ENCODE measurements at regions not wholly inside any gene's neighbourhood (a gene's known extent, or its start where the extent isn't known, plus 50 kb on each side); places are given as distances from the start of the nearest gene placed in this dataset.

DNA sequence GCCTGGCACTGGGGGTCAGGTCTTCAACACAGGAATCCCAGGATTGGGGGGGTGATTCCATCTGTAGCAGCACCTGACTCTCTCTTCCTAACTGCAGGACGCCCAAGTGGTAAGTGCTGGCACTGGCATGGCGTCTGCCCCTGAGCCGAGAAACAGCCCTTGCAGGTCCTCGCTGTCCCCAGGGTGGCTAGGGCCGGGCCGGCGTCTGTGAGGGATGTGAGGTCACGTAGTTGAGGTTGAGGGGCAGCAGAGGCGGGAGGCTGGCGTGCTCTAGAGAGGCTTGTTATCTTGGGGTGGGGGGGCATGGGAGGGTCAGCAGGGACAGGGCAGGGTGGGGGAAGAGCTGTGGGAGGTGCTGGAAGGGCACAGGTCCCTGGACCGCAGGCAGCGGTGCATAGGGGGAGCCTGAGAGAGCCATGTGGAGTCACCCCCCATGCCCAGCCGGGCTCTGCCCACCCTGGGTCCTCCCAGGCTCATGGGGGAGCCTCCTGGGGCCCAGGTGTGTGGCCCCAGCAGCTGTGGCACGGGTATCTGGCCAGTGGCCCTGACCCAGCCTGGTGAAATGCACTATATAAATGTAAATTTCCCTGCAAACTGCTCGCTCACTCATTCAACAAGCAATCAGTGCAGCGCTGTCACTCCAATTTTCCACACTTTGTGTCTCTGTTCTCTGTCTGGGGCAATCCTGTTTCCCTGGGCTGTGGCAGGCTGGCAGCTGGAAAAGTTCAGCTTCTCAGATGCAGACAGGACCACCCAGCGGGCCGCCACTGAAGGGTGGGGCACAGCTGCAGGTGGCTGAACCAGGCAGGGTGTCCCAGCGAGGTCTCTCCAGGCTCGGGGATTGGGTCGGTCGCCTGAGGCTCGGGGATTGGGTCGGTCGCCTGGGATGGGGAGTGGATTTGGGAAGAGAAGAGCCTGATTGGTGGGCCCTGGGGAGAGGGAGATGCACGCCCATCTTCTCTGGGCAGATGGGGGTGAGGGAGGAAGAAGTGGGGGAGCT lies 102.2 kb upstream of the NKX1-1 start:
- TF ChIP-seq, protein P1, sequence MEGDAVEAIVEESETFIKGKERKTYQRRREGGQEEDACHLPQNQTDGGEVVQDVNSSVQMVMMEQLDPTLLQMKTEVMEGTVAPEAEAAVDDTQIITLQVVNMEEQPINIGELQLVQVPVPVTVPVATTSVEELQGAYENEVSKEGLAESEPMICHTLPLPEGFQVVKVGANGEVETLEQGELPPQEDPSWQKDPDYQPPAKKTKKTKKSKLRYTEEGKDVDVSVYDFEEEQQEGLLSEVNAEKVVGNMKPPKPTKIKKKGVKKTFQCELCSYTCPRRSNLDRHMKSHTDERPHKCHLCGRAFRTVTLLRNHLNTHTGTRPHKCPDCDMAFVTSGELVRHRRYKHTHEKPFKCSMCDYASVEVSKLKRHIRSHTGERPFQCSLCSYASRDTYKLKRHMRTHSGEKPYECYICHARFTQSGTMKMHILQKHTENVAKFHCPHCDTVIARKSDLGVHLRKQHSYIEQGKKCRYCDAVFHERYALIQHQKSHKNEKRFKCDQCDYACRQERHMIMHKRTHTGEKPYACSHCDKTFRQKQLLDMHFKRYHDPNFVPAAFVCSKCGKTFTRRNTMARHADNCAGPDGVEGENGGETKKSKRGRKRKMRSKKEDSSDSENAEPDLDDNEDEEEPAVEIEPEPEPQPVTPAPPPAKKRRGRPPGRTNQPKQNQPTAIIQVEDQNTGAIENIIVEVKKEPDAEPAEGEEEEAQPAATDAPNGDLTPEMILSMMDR (IDR thresholded peaks at IDR 0.05): no peak
- Mint-ChIP-seq H3K27ac (ENCODE audit: unreplicated experiment) (no peak overlapping the region), H3K4me1 (ENCODE audit: unreplicated experiment) (no peaks in the 10 kb centered on the region), H3K4me3 (ENCODE audit: unreplicated experiment) (no peak overlapping the region), H3K27me3 (ENCODE audit: unreplicated experiment) (peaks cover 23% of the 10 kb centered on the region), H3K36me3 (ENCODE audit: unreplicated experiment) (no peaks in the 10 kb centered on the region), H3K9me3 (ENCODE audit: unreplicated experiment) (no peaks in the 10 kb centered on the region)
- DNase-seq (ENCODE audit: extremely low spot score, unreplicated experiment): no peak

DNA sequence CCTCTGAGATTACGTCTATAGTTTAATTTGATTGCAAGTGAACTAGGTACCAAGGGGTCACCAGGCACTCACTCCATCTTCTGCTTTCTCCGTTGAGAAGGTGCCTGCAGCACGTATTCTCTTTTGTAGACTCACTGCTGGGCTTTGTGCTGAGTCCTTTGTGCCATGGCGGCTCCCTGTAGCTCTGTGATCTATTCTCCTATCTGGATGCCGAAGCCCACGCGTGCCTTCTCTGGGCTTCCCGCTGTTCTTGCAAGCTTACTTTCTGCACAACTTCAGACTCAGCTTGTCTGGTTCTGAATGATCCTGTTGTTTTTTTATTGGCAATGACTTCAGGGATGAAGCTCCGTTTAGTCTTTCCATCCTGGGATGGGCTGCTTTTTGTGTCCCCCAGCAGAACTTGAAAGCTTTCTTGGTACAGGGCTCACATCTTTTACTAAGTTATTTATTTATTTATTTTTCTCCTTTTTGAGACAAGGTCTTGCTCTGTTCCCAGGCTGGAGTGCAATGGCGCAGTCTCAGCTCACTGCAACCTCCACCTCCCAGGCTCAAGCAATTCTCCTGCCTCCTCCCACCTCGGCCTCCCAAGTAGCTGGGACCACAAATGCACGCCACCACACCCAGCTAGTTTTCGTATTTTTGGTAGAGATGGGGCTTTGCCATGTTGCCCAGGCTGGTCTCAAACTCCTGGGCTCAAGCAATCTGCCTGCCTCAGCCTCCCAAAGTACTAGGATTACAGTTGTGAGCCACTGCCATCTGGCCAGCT lies 100.9 kb upstream of the NKX1-1 start:
- Mint-ChIP-seq H3K36me3 (ENCODE audit: unreplicated experiment) (no peaks in the 10 kb centered on the region), H3K4me3 (ENCODE audit: unreplicated experiment) (no peak overlapping the region), H3K4me1 (ENCODE audit: unreplicated experiment) (no peaks in the 10 kb centered on the region), H3K9me3 (ENCODE audit: unreplicated experiment) (no peaks in the 10 kb centered on the region), H3K27me3 (ENCODE audit: unreplicated experiment) (peaks cover 23% of the 10 kb centered on the region), H3K27ac (ENCODE audit: unreplicated experiment) (no peak overlapping the region)
- TF ChIP-seq, protein P1 (IDR thresholded peaks at IDR 0.05): no peak
- peak; percentile 68 for DNase-seq (ENCODE audit: extremely low spot score, unreplicated experiment)

- TF ChIP-seq, protein P1 (IDR thresholded peaks at IDR 0.05): no peak
- peak; percentile 82 for DNase-seq (ENCODE audit: extremely low spot score, unreplicated experiment)
- no peak overlapping the region for H3K27ac Mint-ChIP-seq (ENCODE audit: unreplicated experiment)
- no peaks in the 10 kb centered on the region for H3K9me3 Mint-ChIP-seq (ENCODE audit: unreplicated experiment)
- H3K27me3 Mint-ChIP-seq (ENCODE audit: unreplicated experiment): peaks cover 23% of the 10 kb centered on the region
- H3K4me3 Mint-ChIP-seq (ENCODE audit: unreplicated experiment): no peak overlapping the region
- no peaks in the 10 kb centered on the region for H3K4me1 Mint-ChIP-seq (ENCODE audit: unreplicated experiment)
- H3K36me3 Mint-ChIP-seq (ENCODE audit: unreplicated experiment): no peaks in the 10 kb centered on the region
These were observed 99.5 kb upstream of the NKX1-1 start for GRCh38 chr4:1505511-1506460.

DNA sequence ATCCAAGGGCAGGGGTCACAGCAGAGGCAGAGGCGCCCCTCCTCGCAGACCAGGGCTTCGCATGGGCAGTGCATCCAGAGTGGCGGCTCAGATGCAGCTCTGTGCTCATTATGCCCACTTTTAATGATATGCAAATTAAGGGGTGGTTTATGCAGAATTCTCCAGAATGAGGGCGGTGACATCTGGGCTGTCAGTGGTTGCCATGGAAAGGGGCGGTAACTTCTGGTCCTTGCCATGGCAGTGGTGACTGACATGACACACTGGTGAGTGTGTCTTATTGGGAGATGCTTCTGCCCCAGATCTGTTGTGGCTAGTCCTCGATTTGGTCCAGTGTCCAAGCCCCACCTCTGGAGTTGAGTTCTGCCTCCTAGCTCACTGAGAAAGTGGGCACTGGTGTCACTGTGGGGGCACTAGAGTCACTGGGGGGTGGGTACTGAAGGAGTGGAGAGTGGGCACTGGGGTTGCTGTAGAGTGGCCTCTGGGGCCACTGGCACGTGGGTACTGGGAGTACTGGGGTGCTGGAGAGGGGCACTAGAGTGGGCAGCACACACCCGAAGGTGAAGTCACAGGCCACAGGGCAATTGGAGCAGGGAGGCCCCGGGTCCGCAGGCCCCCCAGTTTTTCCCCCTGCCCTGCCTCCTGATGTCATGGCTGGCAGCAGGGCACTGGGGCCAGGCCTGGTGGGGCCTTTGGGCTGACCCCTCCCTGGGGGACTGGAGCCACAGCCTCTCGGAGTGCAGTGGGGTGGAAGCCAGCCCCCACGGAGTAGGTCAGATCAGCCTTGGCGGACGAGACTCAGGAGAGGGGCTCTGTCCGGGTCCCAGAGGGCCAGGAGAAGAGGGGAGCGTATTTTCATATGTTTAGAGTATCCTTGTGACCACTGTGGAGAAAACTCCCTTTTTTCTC lies 98.6 kb upstream of the NKX1-1 start:
- H3K9me3 Mint-ChIP-seq (ENCODE audit: unreplicated experiment): no peaks in the 10 kb centered on the region
- TF ChIP-seq, protein P1 (IDR thresholded peaks at IDR 0.05): no peak
- DNase-seq (ENCODE audit: extremely low spot score, unreplicated experiment): peak; percentile 67
- H3K27me3 Mint-ChIP-seq (ENCODE audit: unreplicated experiment): peaks cover 15% of the 10 kb centered on the region
- H3K4me3 Mint-ChIP-seq (ENCODE audit: unreplicated experiment): no peak overlapping the region
- no peak overlapping the region for H3K27ac Mint-ChIP-seq (ENCODE audit: unreplicated experiment)
- H3K4me1 Mint-ChIP-seq (ENCODE audit: unreplicated experiment): no peaks in the 10 kb centered on the region
- no peaks in the 10 kb centered on the region for H3K36me3 Mint-ChIP-seq (ENCODE audit: unreplicated experiment)
